Fibroblast of skin of left quadriceps (primary cell): ENCODE measurements at regions not wholly inside any gene's neighbourhood (a gene's known extent, or its start where the extent isn't known, plus 50 kb on each side); places are given as distances from the start of the nearest gene placed in this dataset.
A peak's percentile ranks its signal among the peaks of the same experiment; 100 is the strongest.

Source experiments
- DNase-seq, 2 experiments: peaks; one replicate each; pipeline ENCODE4 v3.0.0-alpha.2; 2013; ENCODE audit warnings: low read depth in 2 of 2

DNA sequence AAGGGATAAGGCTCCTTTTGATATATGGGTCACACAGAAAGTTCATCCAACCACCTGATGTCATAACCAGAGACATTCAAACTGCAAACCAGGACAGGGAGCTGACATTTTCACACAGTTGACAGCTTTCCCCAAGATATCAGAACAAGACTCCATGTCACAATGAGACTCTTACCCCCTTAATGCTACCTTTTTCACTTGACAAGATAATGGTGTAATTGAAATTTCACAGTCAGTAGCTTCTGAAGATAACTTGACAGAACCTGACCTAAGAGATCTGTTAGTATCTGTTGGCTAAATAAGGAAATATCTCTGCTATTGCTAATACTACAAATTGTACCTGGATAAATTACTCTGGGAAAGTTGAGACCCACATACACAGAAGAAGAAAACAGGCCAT lies 187.3 kb downstream of the C12orf50 start:
- DNase-seq = no peak

DNA sequence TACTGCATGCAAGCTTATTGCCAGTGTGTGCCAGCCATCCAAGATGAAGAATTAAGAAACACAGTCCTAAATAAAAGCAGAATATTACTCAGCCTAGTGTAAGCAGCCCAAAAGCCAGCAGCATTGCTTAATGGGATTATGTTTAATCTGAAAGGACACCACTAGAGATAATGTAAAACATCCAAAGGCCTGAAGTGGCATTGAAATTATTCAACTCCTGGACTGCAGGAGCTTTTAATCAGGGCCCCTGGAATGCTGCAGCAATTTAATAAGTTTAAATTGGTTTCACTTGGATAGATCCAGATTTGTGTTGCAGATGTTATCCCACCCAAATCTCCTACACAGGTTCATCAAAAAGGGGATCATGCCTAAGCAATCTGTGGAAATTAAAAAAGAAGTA lies 193.0 kb downstream of the C12orf50 start:
- no peak for DNase-seq

DNA sequence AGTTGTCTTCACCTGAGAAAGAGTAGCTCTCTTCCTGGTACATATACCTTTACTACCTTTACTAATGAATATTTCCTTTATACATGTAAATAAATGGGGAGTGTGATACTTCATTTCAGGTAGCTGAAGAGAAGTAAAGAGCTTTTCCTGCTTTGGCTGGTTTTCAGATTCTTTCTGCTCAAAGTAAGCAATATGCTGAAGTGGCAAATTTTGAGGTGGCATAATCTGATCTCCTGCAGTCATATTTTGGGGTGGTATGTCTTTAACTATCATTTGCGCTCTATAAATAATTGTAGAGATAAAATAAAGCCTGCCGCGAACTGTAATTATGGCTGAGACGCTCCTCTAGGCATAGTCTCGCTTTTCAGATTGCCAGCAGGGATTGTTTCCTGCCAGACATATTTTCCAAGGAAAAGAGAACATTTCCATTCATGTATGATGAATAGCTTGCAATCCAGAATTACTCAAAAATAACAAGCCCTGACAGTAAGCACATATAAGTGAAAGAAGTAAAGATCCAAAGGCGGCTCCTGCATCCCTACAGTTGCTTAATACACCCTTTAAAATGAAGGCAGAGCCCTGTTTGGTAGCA lies 200.7 kb downstream of the C12orf50 start:
- DNase-seq = no peak

DNA sequence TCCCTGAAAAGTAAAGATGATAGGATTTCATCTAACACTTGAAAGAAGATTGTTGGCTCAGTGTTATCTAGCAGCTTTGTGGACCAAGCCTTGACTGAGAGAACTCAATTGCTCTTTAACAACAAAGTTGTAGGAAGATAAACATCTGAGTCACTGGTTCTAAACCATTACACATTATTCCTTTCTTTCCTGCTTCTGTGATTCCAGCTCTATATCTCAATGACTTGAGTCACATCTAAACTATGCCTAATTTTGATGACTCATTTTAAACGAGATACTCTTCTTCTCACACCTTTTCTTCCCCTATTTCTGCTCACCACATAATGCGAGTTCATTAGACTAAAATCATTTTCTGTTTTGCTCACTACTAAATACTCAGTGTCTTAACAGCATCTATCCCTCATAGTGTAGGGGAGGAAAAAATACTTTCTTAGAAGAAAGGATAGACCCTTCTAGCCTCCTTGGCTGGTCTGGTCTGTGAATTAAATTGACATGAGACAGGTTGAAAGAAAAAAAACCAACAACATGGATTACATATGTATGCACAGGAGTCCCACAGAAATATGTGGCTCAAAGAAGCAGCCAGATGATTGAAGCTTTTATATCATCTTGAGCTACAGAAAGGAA lies 201.4 kb downstream of the C12orf50 start:
- no peak for DNase-seq

DNA sequence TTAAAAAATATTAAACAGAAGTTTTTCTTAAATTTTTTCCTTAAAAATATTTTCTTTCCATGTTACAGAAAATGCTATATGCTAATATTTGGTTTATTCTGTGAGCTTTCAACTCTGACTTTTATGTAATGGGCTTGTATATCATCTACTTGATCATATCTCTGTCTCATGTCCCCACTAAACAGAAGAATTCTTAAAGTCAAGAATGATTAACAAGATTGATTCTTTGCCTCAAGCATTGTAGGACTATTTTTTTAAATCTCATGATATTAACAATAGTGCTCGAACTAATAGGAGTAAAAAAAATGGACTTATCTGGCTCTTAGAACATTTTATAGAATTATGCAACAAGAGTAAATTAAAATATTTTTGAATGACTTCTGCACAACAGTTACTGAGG lies 206.3 kb downstream of the C12orf50 start:
- DNase-seq = no peak

DNA sequence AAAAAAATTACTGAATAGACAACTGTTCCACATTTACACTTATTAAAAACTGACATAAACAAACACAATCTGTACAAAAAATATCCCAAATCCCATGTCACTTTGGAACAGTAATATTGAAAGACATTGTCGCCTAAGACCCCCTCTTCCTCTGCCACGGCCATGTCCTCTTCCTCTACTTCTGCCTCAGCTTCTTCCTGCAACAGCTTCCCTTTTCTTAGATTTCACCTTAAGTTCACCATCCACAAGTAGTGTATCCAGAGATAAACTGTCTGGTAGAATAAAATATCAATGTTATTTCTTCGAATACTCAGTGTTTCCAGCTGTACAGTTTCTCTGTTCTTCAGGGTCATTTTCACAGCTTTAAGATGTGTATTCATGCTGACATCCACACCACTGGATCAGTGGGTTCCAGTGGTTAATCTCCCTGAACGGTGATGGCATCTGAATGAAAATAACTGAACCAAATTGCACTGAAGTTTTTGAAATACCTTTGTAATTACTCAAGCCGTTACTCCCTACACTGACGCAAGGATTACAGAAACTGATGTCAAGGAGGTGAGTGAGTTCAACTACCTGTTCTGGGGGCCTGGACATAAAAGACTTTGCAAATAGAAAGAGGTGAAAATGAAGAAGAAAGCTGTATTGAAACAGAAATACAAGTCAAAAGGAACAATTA lies 208.5 kb downstream of the C12orf50 start:
- no peak for DNase-seq

DNA sequence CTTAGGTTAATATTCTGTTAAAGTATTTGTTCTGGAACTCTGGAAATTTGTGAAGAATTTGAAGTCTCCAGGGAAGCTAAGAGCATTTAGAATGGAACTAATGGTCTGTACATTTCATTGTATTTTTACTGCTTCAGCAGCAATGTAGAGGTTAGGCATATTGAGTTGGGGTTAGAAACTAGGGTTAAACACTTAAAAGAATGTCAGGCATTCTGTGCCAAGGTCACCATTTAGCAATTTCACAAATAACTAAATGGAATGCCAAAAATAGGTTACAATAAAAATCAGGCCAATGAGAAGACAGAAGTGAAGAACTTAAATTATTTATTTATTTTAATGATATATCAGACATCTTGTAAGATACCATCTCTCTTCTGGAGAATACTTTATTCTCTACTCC lies 210.8 kb downstream of the C12orf50 start:
- DNase-seq = no peak

DNA sequence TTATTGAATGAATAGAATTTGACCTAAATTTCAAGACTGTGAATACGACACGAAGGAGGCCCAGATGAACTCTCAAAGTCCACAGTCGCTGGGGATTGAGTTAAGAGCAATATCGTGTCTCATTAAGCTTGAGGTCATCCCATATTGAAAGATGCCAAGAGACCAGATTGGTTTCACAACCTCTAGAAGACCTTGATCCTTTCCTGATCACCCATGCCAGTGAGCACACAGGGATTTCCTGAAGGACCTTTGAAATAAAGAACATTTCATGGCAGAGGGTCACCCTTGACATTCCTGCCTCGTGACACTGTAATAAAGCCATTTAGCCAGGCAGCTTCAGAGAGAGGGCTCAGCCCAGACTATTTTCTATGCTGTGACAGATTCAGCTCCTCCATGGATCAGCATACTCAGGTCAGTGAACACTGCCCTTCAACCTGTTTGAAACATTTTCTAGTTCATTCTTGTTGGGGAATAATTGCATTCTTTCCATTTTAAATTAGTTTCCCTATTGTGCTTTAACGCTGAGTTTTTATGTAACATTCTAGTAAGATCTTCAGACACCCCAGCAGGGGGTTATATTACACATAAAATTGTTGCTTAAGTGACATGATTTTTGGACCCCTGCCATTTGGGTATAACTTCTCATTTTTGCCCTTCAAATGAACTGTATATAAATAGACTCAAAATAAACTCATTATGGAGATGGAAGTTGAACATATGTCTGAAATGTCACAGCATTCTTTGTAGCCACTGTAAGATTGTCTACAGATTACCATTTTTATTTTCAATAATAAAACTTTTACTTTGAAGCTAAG lies 213.2 kb downstream of the C12orf50 start:
- DNase-seq = peak; percentile 44 to 51

DNA sequence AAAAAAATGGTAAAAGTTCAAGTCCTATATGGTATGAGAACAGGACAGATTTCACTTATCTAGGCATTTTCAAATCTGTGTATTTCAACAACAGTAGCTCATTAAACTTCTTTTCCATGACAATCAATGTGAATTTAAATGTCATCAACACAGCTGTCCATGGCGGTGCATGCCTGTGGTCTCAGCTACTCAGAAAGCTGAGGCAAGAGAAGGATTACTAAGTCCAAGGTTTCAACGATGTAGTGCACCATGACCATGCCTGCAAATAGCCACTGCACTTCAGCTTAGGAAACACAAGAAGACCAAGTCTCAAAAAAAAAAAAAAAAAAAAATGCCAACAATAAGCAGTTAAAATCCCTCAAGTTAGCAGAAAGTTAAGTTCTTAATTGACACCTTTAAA lies 214.6 kb downstream of the C12orf50 start:
- no peak for DNase-seq

DNA sequence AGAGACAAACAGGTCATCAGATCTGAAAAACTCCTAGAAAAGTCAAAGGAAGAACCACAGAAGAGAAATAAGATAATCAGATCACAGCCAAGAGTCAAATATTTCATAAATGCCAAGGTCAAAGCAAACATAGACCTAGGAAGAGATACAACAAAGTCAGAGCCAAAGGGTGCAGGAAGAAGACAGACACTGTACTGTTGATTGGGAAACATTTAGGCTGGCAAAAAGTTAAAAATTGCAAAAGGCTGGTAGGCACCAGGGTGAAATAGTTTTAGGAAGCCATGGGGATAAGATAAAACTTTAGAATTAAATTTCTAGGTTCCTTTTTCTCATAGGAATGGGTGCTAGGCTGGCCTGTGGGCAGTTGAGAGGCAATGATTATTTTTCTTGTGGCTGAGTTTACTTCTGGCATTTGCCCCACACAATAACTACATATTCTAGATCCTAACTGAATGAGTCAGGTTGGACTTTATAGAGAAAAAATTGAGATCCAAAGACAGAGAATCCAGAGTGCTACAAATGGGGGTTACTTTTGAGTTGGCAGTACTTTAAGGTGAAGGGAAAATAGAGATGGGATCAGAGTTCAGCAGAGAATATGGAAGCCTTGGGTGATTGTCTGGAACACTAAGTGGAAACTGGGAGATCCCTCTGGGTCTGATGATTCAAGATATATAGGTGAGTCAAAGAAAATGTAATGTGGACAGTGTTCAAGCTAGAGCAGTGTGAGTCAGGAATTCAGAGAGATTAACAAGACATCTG lies 215.5 kb downstream of the C12orf50 start:
- no peak for DNase-seq

DNA sequence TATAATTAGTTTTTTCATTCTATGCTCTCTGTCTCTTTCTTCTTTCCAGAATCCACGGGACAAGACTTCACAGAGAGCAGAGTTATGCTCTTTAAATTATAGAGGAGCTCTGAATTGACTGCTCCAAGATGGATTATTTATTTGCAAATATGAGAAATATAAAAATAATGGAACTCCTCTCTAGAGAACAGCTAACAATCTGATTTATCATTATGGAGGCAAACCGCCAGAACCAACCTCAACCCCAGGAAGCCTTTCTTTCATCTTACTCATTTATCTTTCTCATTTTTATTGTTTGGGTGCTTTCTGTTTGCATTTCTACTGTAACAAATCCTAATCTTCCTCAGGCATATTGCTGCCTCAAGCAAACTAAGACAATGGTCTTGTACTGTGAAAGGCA lies 216.5 kb downstream of the C12orf50 start:
- no peak for DNase-seq

DNA sequence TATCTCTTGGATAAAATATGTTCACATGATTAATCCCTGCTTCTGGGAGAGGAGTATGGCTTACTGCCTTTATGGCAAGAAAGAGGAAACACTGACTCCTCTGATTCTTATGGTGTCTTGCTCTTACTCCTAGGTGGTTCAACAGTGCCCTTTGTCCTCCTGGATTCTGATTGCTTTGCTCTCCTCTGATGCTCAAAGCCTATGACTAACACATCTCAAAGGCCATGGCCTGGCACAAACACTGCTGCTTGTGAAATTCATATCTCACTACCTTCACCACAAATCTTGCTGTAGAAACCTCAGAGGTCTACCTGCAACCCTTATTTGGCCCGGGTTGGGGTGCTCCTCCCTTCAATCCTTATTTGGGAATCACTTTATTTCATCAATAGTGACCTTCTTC lies 217.2 kb downstream of the C12orf50 start:
- DNase-seq = no peak

DNA sequence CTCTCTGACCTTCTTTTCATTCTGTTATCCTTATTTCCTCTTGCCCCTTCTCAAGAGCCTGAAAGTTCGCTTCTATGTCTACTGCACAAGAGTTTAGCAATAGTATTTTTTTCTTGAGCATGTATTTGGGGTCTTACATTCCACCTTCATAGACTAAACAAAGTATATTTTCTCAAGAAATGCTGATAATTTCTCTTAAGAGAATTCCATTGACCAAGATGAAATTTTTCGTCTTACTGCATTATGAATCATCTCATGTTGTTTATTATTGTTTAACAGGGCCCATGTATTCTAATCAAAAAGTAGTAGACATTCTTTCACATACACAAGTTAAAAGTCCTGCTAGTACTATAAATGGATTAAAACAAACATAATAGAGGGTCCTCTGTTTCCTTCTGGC lies 219.3 kb downstream of the C12orf50 start:
- DNase-seq = no peak

DNA sequence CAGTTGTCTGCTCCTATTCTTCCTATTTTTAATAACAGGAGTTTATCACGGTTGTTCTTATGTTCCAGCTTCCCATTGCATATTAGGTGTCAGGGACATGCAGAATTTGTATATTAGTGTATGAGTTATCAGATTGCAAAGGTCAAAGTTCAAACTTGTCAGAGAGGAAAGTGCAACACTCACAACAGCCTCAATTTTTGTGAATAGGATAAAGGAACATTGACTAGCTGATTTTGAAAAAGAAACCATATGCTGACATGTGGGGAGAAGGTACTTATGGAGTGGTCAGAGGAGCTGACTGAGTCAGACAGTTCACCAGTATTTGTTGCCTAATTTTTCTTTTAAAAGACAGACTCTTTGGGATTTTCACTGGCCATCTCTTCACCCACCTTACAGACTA lies 222.1 kb downstream of the C12orf50 start:
- DNase-seq = no peak

DNA sequence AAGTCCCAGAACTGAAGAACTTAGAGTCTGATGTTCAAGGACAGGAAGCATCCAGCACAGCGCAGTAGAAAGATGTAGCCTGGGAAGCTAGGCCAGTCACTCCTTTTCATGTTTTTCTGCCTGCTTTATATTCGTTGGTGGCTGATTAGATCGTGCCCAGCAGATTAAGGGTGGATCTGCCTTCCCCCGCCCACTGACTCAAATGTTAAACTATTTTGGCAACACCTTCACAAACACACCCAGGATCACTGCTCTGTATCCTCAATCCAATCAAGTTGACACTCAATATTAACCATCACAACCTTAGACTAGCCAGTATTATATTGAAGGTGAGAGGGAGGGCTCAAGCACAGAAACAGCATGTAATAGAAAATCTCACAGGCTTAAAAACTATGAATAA lies 222.9 kb downstream of the C12orf50 start:
- no peak for DNase-seq

DNA sequence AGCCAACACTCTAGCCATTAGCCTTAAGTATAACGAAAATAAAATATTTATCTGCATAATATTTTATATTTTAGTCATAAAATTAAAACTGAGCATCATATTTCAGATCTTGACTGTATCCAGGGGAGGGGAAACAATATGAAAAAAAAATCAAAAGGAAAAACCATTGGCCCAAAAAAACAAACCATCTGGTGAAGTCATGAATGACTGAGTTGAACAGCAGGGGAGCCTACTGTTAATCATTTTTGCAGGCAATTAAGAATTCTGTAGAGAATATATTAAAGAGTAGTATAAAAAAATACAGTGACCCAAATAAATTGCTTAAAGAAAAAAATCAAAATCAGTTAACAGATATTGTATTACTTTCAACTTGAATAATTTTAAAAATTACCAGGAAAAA lies 224.8 kb downstream of the C12orf50 start:
- no peak for DNase-seq

DNA sequence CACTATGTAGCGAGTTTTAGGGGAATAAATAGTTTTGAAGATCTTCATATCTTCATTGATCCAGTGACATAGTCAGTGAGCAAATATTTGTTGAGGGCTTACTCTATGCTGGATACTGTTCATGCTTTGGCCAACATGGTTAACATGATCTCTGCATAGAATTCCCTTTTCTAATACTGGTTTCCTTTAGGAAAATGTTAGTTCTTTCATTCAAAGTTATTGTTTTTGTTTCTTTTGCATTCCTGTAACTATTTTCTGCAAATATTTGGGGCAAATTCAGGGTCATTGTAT lies 226.5 kb downstream of the C12orf50 start:
- DNase-seq = no peak

DNA sequence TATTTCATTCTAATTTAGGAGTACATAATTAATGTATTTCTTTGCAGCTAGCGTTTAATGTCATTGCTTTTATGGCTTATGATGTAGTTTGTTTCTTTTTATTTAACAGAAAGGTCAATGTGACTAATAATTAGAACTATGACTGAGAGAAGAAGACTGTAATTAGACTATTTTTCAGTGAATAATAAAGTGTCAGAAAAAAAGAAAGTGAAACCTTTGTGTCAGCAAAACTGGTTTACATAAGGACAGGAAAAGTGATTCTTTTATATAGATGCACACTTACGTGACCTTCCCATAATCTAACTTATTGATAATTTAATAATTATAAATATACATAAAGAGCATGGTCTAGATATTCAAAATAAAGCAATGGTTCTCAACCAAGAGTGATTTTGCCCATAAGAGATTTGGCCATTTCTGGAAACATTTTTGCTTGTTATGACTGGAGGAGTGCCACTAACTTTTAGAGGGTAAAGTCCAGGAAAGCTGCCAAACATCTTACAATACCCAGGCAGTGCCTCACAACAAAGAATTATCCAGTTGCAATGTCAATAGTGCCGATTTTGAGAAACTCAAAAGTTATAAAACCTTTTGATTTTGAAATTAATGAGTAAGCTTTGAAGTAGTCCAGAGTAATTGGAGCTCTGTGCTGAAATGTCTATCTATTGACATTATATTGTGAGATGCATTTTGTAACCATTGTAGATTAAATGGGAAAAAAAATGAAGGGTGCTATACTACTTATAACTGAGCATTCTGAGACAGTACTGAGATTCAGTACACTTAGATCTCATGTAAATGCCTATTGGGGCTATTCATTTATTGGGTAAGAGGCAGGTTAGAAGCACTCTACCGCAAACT lies 227.1 kb downstream of the C12orf50 start:
- DNase-seq = no peak

DNA sequence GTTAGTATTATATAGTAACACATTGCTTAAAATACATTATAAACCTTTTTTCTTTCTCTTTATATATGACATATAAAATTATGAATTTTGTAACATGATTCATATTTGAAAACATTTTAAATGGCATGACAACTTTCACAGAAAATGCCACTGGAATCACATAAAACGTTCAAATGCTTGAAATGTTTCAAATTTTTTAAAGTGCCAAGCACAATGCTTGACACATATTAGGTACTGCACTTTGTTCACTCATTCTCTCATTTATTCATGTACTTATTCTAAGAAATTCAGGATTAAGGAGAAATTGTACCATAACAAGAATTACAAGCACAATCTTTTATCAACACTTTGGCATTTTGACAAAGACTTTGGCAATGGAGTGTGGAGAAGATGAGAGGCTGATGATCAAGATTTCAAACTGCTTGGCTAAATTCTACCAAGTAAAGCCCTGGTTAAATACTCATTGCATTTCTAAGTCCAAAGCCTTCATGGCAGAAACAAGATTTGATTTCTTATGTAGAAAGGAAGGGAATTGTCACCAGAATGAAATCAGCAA lies 232.2 kb downstream of the C12orf50 start:
- no peak for DNase-seq

DNA sequence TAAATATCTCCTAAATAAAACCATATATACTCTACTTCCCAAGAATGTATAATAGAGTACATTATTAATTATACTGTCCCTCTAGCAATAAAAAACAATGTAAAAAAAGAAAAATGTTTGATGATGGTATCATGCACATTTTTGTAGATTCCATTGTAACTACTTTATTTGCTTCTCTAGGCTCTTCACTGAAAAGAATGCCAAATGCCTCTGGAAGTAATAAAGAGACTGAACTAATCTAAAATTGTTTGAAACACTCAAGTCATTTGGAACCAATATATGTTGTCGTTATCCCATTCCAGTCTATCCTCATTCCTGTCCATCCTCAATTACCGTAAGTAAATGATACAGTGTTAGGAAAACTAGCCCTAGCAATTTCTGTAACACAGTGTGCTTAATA lies 233.6 kb downstream of the C12orf50 start:
- DNase-seq = no peak

DNA sequence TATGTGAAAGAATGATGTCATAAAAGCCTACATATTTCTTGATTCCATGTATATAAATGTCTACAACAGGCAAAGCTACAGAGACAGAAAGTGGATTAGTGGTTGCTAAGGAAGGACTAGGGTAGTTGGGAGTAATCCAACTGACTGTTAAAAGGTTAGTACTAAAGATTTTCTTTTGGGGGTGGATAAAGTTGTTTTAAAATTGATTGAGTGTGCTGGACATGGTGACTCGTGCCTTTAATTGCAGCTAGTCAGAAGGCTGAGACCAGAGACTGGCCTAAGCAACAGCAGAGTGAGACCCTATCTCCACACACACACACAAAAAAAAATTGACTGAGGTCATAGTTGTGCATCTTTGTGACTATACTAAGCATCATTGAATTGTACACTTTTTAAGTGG lies 234.3 kb downstream of the C12orf50 start:
- DNase-seq = no peak
